SU-DHL-6 (cell line): ENCODE measurements at regions not wholly inside any gene's neighbourhood (a gene's known extent, or its start where the extent isn't known, plus 50 kb on each side); places are given as distances from the start of the nearest gene placed in this dataset.

Experiments used
- H2AFZ ChIP-seq: fragments of 200-600 bp; sonication (generic); 2 replicates; pipeline ENCODE4 v1.6.1; 2014; ENCODE audit warnings: low read depth, mild to moderate bottlenecking, moderate library complexity, mixed read lengths, antibody characterized with exemption, low read length; ENCODE audit not compliant: severe bottlenecking
- H3F3A ChIP-seq: fragments of 200-600 bp; shearing (Covaris generic); 2 replicates; pipeline ENCODE4 v1.6.0; 2016; ENCODE audit warnings: antibody characterized with exemption, mild to moderate bottlenecking; ENCODE audit not compliant: insufficient read depth
- H3K27ac ChIP-seq: fragments of 200-600 bp; sonication (generic); 2 replicates; pipeline ENCODE4 v1.5.1; 2016; ENCODE audit warnings: low read depth, mild to moderate bottlenecking, low read length, moderate library complexity, mixed read lengths
- H3K27me3 ChIP-seq: fragments of 200-600 bp; sonication (generic), shearing (Covaris generic); 2 replicates; pipeline ENCODE4 v1.6.0; 2014; ENCODE audit warnings: mild to moderate bottlenecking, low read length
- H3K36me3 ChIP-seq: fragments of 200-600 bp; sonication (generic); 2 replicates; pipeline ENCODE4 v1.6.1; 2014; ENCODE audit warnings: mild to moderate bottlenecking, low read length, mixed read lengths
- H3K4me2 ChIP-seq: fragments of 300-600, 200-600 bp; shearing (Covaris generic), sonication (generic); 2 replicates; pipeline ENCODE4 v1.6.0; 2014; ENCODE audit warnings: low read length, low read depth, mild to moderate bottlenecking; ENCODE audit not compliant: poor library complexity, severe bottlenecking
- H3K4me3 ChIP-seq: fragments of 200-600 bp; sonication (generic); 2 replicates; pipeline ENCODE4 v1.5.1; 2014; ENCODE audit warnings: antibody characterized with exemption, low read length, mild to moderate bottlenecking, mixed read lengths; ENCODE audit not compliant: insufficient read depth, poor library complexity, severe bottlenecking
- H3K79me2 ChIP-seq: fragments of 200-600 bp; sonication (generic); 2 replicates; pipeline ENCODE4 v1.6.1; 2014; ENCODE audit warnings: mild to moderate bottlenecking, low read length, moderate library complexity; ENCODE audit not compliant: insufficient read depth
- H3K9ac ChIP-seq: fragments of 200-600 bp; sonication (generic); 2 replicates; pipeline ENCODE4 v1.7.0; 2014; ENCODE audit warnings: mild to moderate bottlenecking, low read length
- H3K9me2 ChIP-seq: fragments of 200-600 bp; sonication (generic); replicated peaks from 2 replicates; pipeline ENCODE4 v1.6.1; 2014; ENCODE audit warnings: low read length; ENCODE audit not compliant: insufficient read depth
- H3K9me3 ChIP-seq: fragments of 200-600 bp; sonication (generic); 2 replicates; pipeline ENCODE4 v1.6.1; 2014; ENCODE audit warnings: low read length, mixed read lengths; ENCODE audit not compliant: insufficient read depth
- H4K20me1 ChIP-seq: fragments of 200-600 bp; sonication (generic); 2 replicates; pipeline ENCODE4 v1.6.1; 2014; ENCODE audit warnings: low read depth, mild to moderate bottlenecking, antibody characterized with exemption, low read length, moderate library complexity, mixed read lengths
- CTCF ChIP-seq: fragments of 200-600 bp; sonication (generic); IDR thresholded peaks from one replicate; pipeline ENCODE4 v1.5.1; 2017; ENCODE audit warnings: antibody characterized with exemption, mild to moderate bottlenecking, low read length, moderate library complexity; ENCODE audit not compliant: insufficient read depth, poor library complexity, severe bottlenecking
- EZH2phosphoT487 ChIP-seq: fragments of 200-600 bp; sonication (generic), shearing (Covaris generic); conservative IDR thresholded peaks from 2 replicates; pipeline ENCODE4 v1.6.1; 2018; ENCODE audit warnings: mild to moderate bottlenecking, antibody characterized with exemption, low read length, moderate library complexity, mixed read lengths

GRCh38 chr21:15679630-15680029 is 50.2 kb upstream of the USP25 start:
- no peaks in the 10 kb centered on the region for H3K79me2 ChIP-seq
- no peaks in the 10 kb centered on the region for H3K9me2 ChIP-seq
- H2AFZ ChIP-seq = no peak overlapping the region
- H3K4me2 ChIP-seq = no peak overlapping the region
- no peak overlapping the region for H3K9ac ChIP-seq
- H3F3A ChIP-seq = no peaks in the 10 kb centered on the region
- H3K27ac ChIP-seq = no peak overlapping the region
- TF ChIP-seq EZH2phosphoT487 = no peak
- no peak for TF ChIP-seq CTCF
- H3K27me3 ChIP-seq = no peaks in the 10 kb centered on the region
- no peaks in the 10 kb centered on the region for H4K20me1 ChIP-seq
- no peaks in the 10 kb centered on the region for H3K9me3 ChIP-seq
- H3K36me3 ChIP-seq = no peaks in the 10 kb centered on the region
- no peak overlapping the region for H3K4me3 ChIP-seq
